Activated CD8-positive, alpha-beta T cell treated with anti-CD3 and anti-CD28 coated beads, Interleukin-2, amount 10 ng/mL, durations not matched to agents 7 days and 5 days (primary cell): ENCODE measurements at regions not wholly inside any gene's neighbourhood (a gene's known extent, or its start where the extent isn't known, plus 50 kb on each side); places are given as distances from the start of the nearest gene placed in this dataset.

ENCODE experiments used
- ATAC-seq: fragments of 150-1000 bp; cut with Tn5 transposase; one replicate; pipeline ENCODE4 v1.10.0; 2021; ENCODE audit warnings: moderate library complexity
- CTCF ChIA-PET: fragments of 350-600 bp; sonication (Branson Sonifier 250); formaldehyde crosslinking; loops from one replicate; lab custom pipeline; 2021; ENCODE audit warnings: antibody characterized with exemption; lab: Charles Lee
- POLR2A ChIA-PET: fragments of 350-600 bp; sonication (Branson Sonifier 250); formaldehyde crosslinking; loops from one replicate; lab custom pipeline; 2021; ENCODE audit warnings: antibody characterized with exemption; lab: Charles Lee
- DNase-seq: peaks from one replicate; pipeline ENCODE4 v3.0.0-alpha.2; 2020
- H3K27ac Mint-ChIP-seq: one replicate; pipeline ENCODE4 v1.8.0; 2021; ENCODE audit warnings: mild to moderate bottlenecking, mixed read lengths
- H3K27me3 Mint-ChIP-seq: one replicate; pipeline ENCODE4 v1.8.0; 2021; ENCODE audit warnings: low read depth, mixed read lengths
- H3K36me3 Mint-ChIP-seq: one replicate; pipeline ENCODE4 v1.8.0; 2021; ENCODE audit warnings: low read depth, mixed read lengths
- H3K4me1 Mint-ChIP-seq: one replicate; pipeline ENCODE4 v1.8.0; 2021; ENCODE audit warnings: low read depth, mixed read lengths
- H3K4me3 Mint-ChIP-seq: one replicate; pipeline ENCODE4 v1.8.0; 2021; ENCODE audit warnings: mild to moderate bottlenecking, mixed read lengths
- H3K9me3 Mint-ChIP-seq: one replicate; pipeline ENCODE4 v1.8.0; 2022; ENCODE audit warnings: mixed read lengths; ENCODE audit not compliant: insufficient read depth

DNA sequence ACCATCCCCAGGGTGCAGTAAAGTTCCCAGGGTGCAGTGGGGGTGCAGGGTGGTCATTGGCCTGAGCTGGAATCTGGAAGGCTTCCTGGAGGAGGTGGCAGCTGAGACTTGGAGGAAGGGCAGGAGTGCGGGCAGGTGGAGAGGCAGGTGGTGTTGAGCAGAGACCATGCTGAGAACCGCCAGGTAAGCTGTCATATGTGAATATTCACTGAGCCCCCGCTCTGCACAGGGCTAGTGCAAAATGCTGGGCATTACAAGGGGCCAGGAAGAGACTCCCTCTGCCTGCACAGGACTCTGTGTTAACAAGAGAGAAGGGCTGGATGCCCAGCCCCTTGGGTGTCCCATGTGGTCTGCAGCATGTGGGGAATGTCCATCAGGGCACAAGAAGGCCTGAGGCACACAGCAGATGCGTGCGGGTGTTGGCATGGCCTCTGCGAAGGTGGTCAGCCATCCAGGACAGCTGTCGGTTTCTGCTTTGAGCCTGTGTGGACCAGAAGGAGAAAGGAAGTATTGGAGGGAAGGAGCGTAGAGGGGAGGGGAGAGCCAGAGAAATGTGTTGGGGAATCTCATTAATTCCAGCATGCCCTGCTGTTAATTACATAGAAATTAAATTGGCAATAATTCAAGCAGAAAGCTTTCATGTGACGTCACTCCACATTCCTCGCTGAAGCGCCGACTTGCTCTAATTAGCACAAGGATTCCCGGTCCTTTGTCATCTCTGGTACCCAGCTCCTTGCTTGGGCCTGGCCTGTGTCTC, 62.8 kb upstream of the OTOS start:
- H3K36me3 Mint-ChIP-seq = no peaks in the 10 kb centered on the region
- ChIA-PET POLR2A (no interaction called here), CTCF (no interaction called here)

GRCh38 chr2:240203788-240204270, 63.4 kb upstream of the OTOS start:
- no peak for DNase-seq
- Mint-ChIP-seq H3K4me1 (no peaks in the 10 kb centered on the region), H3K36me3 (no peaks in the 10 kb centered on the region), H3K27me3 (peaks cover 9% of the 10 kb centered on the region), H3K9me3 (peaks cover 8% of the 10 kb centered on the region), H3K27ac (no peak overlapping the region), H3K4me3 (no peak overlapping the region)
- ATAC-seq = no peak
- POLR2A ChIA-PET = no interaction called here
- CTCF ChIA-PET = no interaction called here

More for the DNA sequence above, 62.8 kb upstream of the OTOS start:
- H3K27ac Mint-ChIP-seq = no peak overlapping the region
- no peak overlapping the region for H3K4me3 Mint-ChIP-seq
- H3K27me3 Mint-ChIP-seq = peaks cover 9% of the 10 kb centered on the region
- H3K4me1 Mint-ChIP-seq = no peaks in the 10 kb centered on the region
- H3K9me3 Mint-ChIP-seq = peaks cover 8% of the 10 kb centered on the region
- ATAC-seq (no peak), DNase-seq (no peak)

- Mint-ChIP-seq H3K4me1 (no peaks in the 10 kb centered on the region), H3K9me3 (peaks cover 8% of the 10 kb centered on the region), H3K36me3 (no peaks in the 10 kb centered on the region), H3K27me3 (peaks cover 9% of the 10 kb centered on the region), H3K27ac (no peak overlapping the region), H3K4me3 (no peak overlapping the region)
- ATAC-seq (no peak), DNase-seq (no peak)
- POLR2A ChIA-PET = no interaction called here
- CTCF ChIA-PET = no interaction called here
Observed at GRCh38 chr2:240204431-240205276, 64.2 kb upstream of the OTOS start.

- Mint-ChIP-seq H3K36me3 (no peaks in the 10 kb centered on the region), H3K27ac (no peak overlapping the region), H3K4me3 (no peak overlapping the region), H3K9me3 (peaks cover 8% of the 10 kb centered on the region), H3K27me3 (peaks cover 9% of the 10 kb centered on the region), H3K4me1 (no peaks in the 10 kb centered on the region)
- CTCF ChIA-PET = interaction anchor here (1.2 kb wide), 1 partner anchor 183 kb away, joined by 3 read pairs; no protein-coding TSS in a partner anchor
- POLR2A ChIA-PET = no interaction called here
- ATAC-seq (no peak), DNase-seq (no peak)
Observed at GRCh38 chr2:240205348-240205747, 64.9 kb upstream of the OTOS start.

GRCh38 chr2:240205772-240206171, 65.3 kb upstream of the OTOS start:
- DNase-seq = no peak
- Mint-ChIP-seq H3K36me3 (no peaks in the 10 kb centered on the region), H3K4me3 (no peak overlapping the region), H3K27me3 (peaks cover 9% of the 10 kb centered on the region), H3K27ac (no peak overlapping the region), H3K9me3 (peaks cover 8% of the 10 kb centered on the region), H3K4me1 (no peaks in the 10 kb centered on the region)
- ChIA-PET CTCF (interaction anchor here (1.2 kb wide), 1 partner anchor 184 kb away, joined by 3 read pairs; no protein-coding TSS in a partner anchor), POLR2A (no interaction called here)
- no peak for ATAC-seq

- Mint-ChIP-seq H3K4me3 (no peak overlapping the region), H3K4me1 (no peaks in the 10 kb centered on the region), H3K9me3 (peaks cover 8% of the 10 kb centered on the region), H3K27me3 (peaks cover 3% of the 10 kb centered on the region), H3K27ac (no peak overlapping the region), H3K36me3 (no peaks in the 10 kb centered on the region)
- DNase-seq (no peak), ATAC-seq (no peak)
- CTCF ChIA-PET = no interaction called here
- POLR2A ChIA-PET = no interaction called here
Observed at GRCh38 chr2:240206630-240207029, 66.2 kb upstream of the OTOS start.

- Mint-ChIP-seq H3K36me3 (no peaks in the 10 kb centered on the region), H3K27me3 (peaks cover 3% of the 10 kb centered on the region), H3K4me3 (no peak overlapping the region), H3K9me3 (peaks cover 8% of the 10 kb centered on the region), H3K27ac (no peak overlapping the region), H3K4me1 (no peaks in the 10 kb centered on the region)
- POLR2A ChIA-PET = no interaction called here
- DNase-seq (no peak), ATAC-seq (no peak)
- CTCF ChIA-PET = no interaction called here
Observed at GRCh38 chr2:240207661-240208060, 67.2 kb upstream of the OTOS start.

- Mint-ChIP-seq H3K4me1 (no peaks in the 10 kb centered on the region), H3K27me3 (peaks cover 3% of the 10 kb centered on the region), H3K4me3 (no peak overlapping the region), H3K36me3 (no peaks in the 10 kb centered on the region), H3K9me3 (peaks cover 8% of the 10 kb centered on the region), H3K27ac (no peak overlapping the region)
- no peak for DNase-seq
- no peak for ATAC-seq
- CTCF ChIA-PET = no interaction called here
- POLR2A ChIA-PET = no interaction called here
Observed at GRCh38 chr2:240208096-240208495, 67.6 kb upstream of the OTOS start.

- CTCF ChIA-PET = no interaction called here
- no peak overlapping the region for H3K27ac Mint-ChIP-seq
Observed at GRCh38 chr2:240208631-240209211, 68.3 kb upstream of the OTOS start.

GRCh38 chr2:240209493-240209892, 69.0 kb upstream of the OTOS start:
- no peak for DNase-seq
- H3K36me3 Mint-ChIP-seq = no peaks in the 10 kb centered on the region
- ATAC-seq = no peak
- no peaks in the 10 kb centered on the region for H3K4me1 Mint-ChIP-seq
- no peak overlapping the region for H3K4me3 Mint-ChIP-seq
- peaks cover 8% of the 10 kb centered on the region for H3K9me3 Mint-ChIP-seq
- POLR2A ChIA-PET = no interaction called here
- CTCF ChIA-PET = no interaction called here
- H3K27me3 Mint-ChIP-seq = peaks cover 2% of the 10 kb centered on the region
- no peak overlapping the region for H3K27ac Mint-ChIP-seq

More at GRCh38 chr2:240208631-240209211, 68.3 kb upstream of the OTOS start:
- no peak overlapping the region for H3K4me3 Mint-ChIP-seq
- no peaks in the 10 kb centered on the region for H3K36me3 Mint-ChIP-seq
- POLR2A ChIA-PET = no interaction called here
- no peaks in the 10 kb centered on the region for H3K4me1 Mint-ChIP-seq
- peaks cover 2% of the 10 kb centered on the region for H3K27me3 Mint-ChIP-seq
- ATAC-seq (no peak), DNase-seq (no peak)
- H3K9me3 Mint-ChIP-seq = peaks cover 8% of the 10 kb centered on the region

GRCh38 chr2:240210198-240210965, 69.9 kb upstream of the OTOS start:
- DNase-seq (no peak), ATAC-seq (no peak)
- no peaks in the 10 kb centered on the region for H3K27me3 Mint-ChIP-seq
- H3K36me3 Mint-ChIP-seq = no peaks in the 10 kb centered on the region
- peaks cover 8% of the 10 kb centered on the region for H3K9me3 Mint-ChIP-seq
- H3K4me1 Mint-ChIP-seq = no peaks in the 10 kb centered on the region
- CTCF ChIA-PET = no interaction called here
- POLR2A ChIA-PET = no interaction called here
- H3K4me3 Mint-ChIP-seq = no peak overlapping the region
- H3K27ac Mint-ChIP-seq = no peak overlapping the region
